Neuronal stem cell (in vitro differentiated cells): ENCODE measurements at regions not wholly inside any gene's neighbourhood (a gene's known extent, or its start where the extent isn't known, plus 50 kb on each side); places are given as distances from the start of the nearest gene placed in this dataset.

Source experiments
- DNase-seq: peaks from one replicate; pipeline ENCODE4 v3.0.0-alpha.2; 2013; ENCODE audit warnings: low spot score
- H2AFZ ChIP-seq: one replicate; pipeline ENCODE4 v1.6.1; 2013; ENCODE audit warnings: mild to moderate bottlenecking, low read length, inconsistent platforms
- H2AK5ac ChIP-seq: 2 replicates; pipeline ENCODE4 v1.6.1; 2013; ENCODE audit warnings: low read depth, mild to moderate bottlenecking, inconsistent platforms, low read length, moderate library complexity, mixed read lengths
- H2BK120ac ChIP-seq: 2 replicates; pipeline ENCODE4 v1.6.1; 2013; ENCODE audit warnings: low read depth, mild to moderate bottlenecking, inconsistent platforms, low read length, moderate library complexity, mixed read lengths
- H2BK12ac ChIP-seq: one replicate; pipeline ENCODE4 v1.6.1; 2013; ENCODE audit warnings: low read length, inconsistent platforms
- H2BK15ac ChIP-seq: 2 replicates; pipeline ENCODE4 v1.6.1; 2013; ENCODE audit warnings: mild to moderate bottlenecking, low read length, inconsistent platforms, mixed read lengths
- H2BK5ac ChIP-seq: one replicate; pipeline ENCODE4 v1.6.1; 2013; ENCODE audit warnings: inconsistent platforms, mild to moderate bottlenecking, low read length, moderate library complexity
- H3K14ac ChIP-seq: one replicate; pipeline ENCODE4 v1.6.1; 2013; ENCODE audit warnings: low read length, inconsistent platforms
- H3K18ac ChIP-seq: 2 replicates; pipeline ENCODE4 v1.6.1; 2013; ENCODE audit warnings: low read length, inconsistent platforms
- H3K23ac ChIP-seq: 2 replicates; pipeline ENCODE4 v1.6.1; 2013; ENCODE audit warnings: low read depth, mild to moderate bottlenecking, mixed read lengths, low read length, inconsistent platforms; ENCODE audit not compliant: poor library complexity
- H3K27ac ChIP-seq: replicated peaks from 3 replicates; pipeline ENCODE4 v1.5.1; 2013; ENCODE audit warnings: low read length, inconsistent platforms
- H3K27me3 ChIP-seq, 3 experiments: 2 replicates each; pipeline ENCODE4 v1.6.1; 2013; ENCODE audit warnings: low read length in 3 of 3, mild to moderate bottlenecking in 2 of 3, inconsistent platforms in 1 of 3, low read depth in 1 of 3, mixed read lengths in 1 of 3, moderate library complexity in 1 of 3; ENCODE audit not compliant: control insufficient read depth in 3 of 3, insufficient read depth in 3 of 3
- H3K36me3 ChIP-seq, 2 donors: replicated peaks in 1 of 2; 2 replicates each; pipeline ENCODE4 v1.6.1; 2013; ENCODE audit warnings: low read length in 2 of 2; ENCODE audit not compliant: control insufficient read depth in 2 of 2, insufficient read depth in 2 of 2
- H3K4ac ChIP-seq: 2 replicates; pipeline ENCODE4 v1.6.1; 2013; ENCODE audit warnings: inconsistent platforms, mild to moderate bottlenecking, low read length, moderate library complexity
- H3K4me1 ChIP-seq, 2 donors: 1 replicate in 1 of 2; 2 replicates in 1 of 2; pipeline ENCODE4 v1.6.1; 2013; ENCODE audit warnings: low read length in 2 of 2, low read depth in 1 of 2; ENCODE audit not compliant: control insufficient read depth in 2 of 2, insufficient read depth in 1 of 2
- H3K4me2 ChIP-seq: one replicate; pipeline ENCODE4 v1.6.1; 2013; ENCODE audit warnings: mild to moderate bottlenecking, low read length, inconsistent platforms; ENCODE audit not compliant: insufficient read depth, poor library complexity, severe bottlenecking
- H3K4me3 ChIP-seq, 2 donors: 2 replicates each; pipeline ENCODE4 v1.5.1; 2013; ENCODE audit warnings: low read length in 2 of 2, mild to moderate bottlenecking in 2 of 2, inconsistent platforms in 1 of 2, moderate library complexity in 1 of 2
- H3K79me1 ChIP-seq: one replicate; pipeline ENCODE4 v1.6.1; 2013; ENCODE audit warnings: low read depth, mild to moderate bottlenecking, inconsistent platforms, low read length, moderate library complexity
- H3K9ac ChIP-seq: one replicate; pipeline ENCODE4 v1.6.1; 2013; ENCODE audit warnings: mild to moderate bottlenecking, low read depth, low read length, inconsistent platforms; ENCODE audit not compliant: poor library complexity
- H3K9me3 ChIP-seq, 2 donors: replicated peaks in 1 of 2; 2 replicates each; pipeline versions ENCODE3 to v1.6.1; 2013; ENCODE audit warnings: low read length in 2 of 2, mild to moderate bottlenecking in 2 of 2, inconsistent platforms in 1 of 2, low read depth in 1 of 2, mixed read lengths in 1 of 2, moderate library complexity in 1 of 2; ENCODE audit not compliant: control insufficient read depth in 2 of 2, insufficient read depth in 1 of 2
- H4K8ac ChIP-seq: one replicate; pipeline ENCODE4 v1.6.1; 2013; ENCODE audit warnings: low read depth, mild to moderate bottlenecking, inconsistent platforms, low read length, moderate library complexity
- H4K91ac ChIP-seq: one replicate; pipeline ENCODE4 v1.6.1; 2013; ENCODE audit warnings: low read length, low read depth, mild to moderate bottlenecking, inconsistent platforms; ENCODE audit not compliant: poor library complexity
- WGBS, 2 donors: extraction: QIAGEN DNeasy Blood & Tissue Kit; methylation state at CpG; one replicate each; pipeline ENCODE4 v1.1.7; 2013; ENCODE audit warnings: missing lambda C conversion rate in 2 of 2, mixed read lengths in 1 of 2; ENCODE audit not compliant: insufficient read length in 2 of 2, insufficient replicate concordance in 1 of 2; ENCODE audit errors: extremely low coverage in 2 of 2; 5-methylcytosine and 5-hydroxymethylcytosine counted together

DNA sequence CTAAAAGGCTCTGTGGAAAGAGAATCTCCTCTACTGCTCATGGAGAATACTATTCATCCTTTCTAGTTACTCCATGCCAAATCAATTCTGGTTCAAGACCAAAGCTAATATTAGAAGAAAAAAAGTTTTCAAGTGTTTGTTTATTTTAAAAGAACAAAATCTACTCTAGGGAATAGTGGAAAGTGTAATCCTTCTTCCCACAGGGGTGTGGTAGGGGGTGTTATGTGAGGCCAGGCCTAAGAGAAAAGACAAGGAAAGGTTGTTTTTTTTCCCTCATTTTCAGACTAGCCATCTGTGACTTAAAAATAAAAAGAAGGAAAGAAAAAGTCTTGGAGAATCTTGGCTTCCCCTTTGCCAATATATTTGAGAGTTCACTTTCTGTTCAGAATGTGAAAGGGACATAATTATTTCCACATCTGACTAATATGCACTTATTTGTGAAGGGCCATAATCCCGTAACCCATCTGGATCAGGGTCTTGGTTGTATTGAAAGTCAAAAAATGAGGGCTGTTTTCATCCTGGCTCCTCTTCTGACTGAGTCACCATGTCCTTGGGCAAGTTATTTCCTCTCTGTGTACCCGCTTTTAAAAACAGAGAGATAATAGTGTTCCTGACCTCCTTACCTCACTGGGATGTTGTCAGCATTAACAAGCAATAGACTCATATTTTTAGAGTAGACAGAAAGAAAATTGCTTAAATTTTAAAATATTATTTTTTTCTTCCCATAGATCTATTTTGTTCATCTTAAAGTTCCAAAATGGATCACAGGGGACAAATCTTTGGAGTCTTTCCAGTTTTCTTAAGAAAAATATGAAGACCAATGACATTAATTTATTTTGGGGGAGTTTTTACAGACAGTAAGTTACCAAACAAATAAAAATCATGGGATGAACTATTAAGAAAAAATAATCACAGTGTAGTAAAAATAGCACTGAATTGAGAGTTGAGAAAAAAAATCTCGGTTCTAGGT is 233.7 kb downstream of the IBTK start:
- whole genome bisulfite sequencing, 2 donors, result no CpG with 5 or more reads among the region's 3 CpGs
- Histone ChIP-seq H3K14ac (no peak overlapping the region), H3K27ac (no peak overlapping the region), H3K27me3 (no peaks in the 10 kb centered on the region), H3K4ac (no peak overlapping the region), H2BK120ac (no peak overlapping the region), H3K9ac (no peak overlapping the region), H2BK15ac (no peak overlapping the region), H4K91ac (no peak overlapping the region), H3K4me3 (no peak overlapping the region), H2BK12ac (no peak overlapping the region), H4K8ac (no peak overlapping the region), H3K18ac (no peak overlapping the region), H2BK5ac (no peak overlapping the region), H3K23ac (no peak overlapping the region), H3K4me2 (no peak overlapping the region), H3K79me1 (no peaks in the 10 kb centered on the region), H3K36me3 (no peaks in the 10 kb centered on the region), H2AFZ (no peak overlapping the region), H2AK5ac (no peak overlapping the region), H3K4me1 (peaks cover 0 to 2% of the 10 kb centered on the region in 2 donors), H3K9me3 (peaks cover 0 to under 1% of the 10 kb centered on the region in 2 donors)
- no peak for DNase-seq

DNA sequence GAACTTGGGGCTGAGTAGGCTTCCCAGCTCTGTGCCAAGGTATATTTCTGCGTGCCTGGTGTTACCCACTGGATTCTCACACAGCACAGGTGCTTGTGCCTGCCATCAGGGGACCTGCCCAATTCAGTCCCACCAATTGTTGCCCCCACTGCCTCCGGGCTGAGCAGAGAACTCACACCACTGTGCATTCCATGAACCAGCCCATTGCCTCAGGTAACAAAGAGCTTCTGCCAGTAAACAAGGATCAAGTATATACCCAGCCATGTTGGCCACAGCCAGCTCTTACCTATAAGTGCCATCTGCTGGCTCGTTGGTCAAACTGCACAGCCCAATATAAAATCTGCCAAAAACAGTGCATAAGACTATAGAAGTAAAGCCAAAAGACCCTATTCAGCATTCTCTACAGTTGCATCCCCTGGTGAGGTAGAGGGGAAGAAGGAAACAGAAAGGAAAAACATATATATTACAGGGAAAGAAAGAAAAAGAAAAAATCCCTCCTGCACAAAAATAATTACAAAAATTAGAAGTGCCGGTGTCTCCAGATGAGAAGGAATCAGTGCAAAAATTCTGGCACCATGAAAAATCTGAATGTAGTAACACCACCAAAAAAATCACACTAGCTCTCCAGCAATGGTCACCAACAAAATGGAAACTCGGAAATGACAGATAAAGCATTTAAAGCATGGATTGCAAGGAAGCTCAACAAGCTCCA is 241.4 kb downstream of the IBTK start:
- Histone ChIP-seq H3K36me3 (no peaks in the 10 kb centered on the region), H2AFZ (no peak overlapping the region), H2BK12ac (no peak overlapping the region), H2BK120ac (no peak overlapping the region), H3K9me3 (peaks cover 0 to 15% of the 10 kb centered on the region in 2 donors), H2BK5ac (no peak overlapping the region), H3K23ac (no peak overlapping the region), H2AK5ac (no peak overlapping the region), H4K8ac (no peak overlapping the region), H3K14ac (no peak overlapping the region), H3K27ac (no peak overlapping the region), H3K18ac (no peak overlapping the region), H3K4me1 (no peaks in the 10 kb centered on the region), H3K79me1 (no peaks in the 10 kb centered on the region), H3K4me2 (no peak overlapping the region), H3K4me3 (no peak overlapping the region), H4K91ac (no peak overlapping the region), H2BK15ac (no peak overlapping the region), H3K4ac (no peak overlapping the region), H3K27me3 (no peaks in the 10 kb centered on the region), H3K9ac (no peak overlapping the region)
- no CpG with 5 or more reads among the region's 5 CpGs for WGBS, 2 donors
- DNase-seq, result no peak

DNA sequence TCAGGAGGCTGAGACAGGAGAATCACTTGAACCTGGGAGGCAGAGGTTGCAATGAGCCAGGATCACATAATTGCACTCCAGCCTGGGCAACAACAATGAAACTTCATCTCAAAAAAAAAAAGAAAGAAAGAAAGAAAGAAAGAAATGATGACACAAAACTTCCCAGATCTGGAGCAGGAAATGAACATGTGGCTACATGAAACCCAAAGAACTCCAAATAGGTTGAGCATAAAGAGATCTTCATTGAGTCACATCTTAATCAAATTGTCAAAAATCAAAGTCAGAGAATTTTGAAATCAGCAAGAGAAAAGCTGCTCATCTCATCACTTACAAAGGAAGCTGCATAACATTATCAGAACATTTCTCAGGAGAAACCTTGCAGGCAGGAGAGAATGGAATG is 247.0 kb downstream of the IBTK start:
- Histone ChIP-seq H3K14ac (no peak overlapping the region), H3K23ac (no peak overlapping the region), H4K91ac (no peak overlapping the region), H3K79me1 (no peaks in the 10 kb centered on the region), H4K8ac (no peak overlapping the region), H2AK5ac (no peak overlapping the region), H3K9ac (no peak overlapping the region), H2BK15ac (no peak overlapping the region), H3K4me1 (no peaks in the 10 kb centered on the region), H3K27me3 (no peaks in the 10 kb centered on the region), H3K18ac (no peak overlapping the region), H2BK5ac (no peak overlapping the region), H3K9me3 (peaks cover 0 to 3% of the 10 kb centered on the region in 2 donors), H3K36me3 (no peaks in the 10 kb centered on the region), H3K4ac (no peak overlapping the region), H2AFZ (no peak overlapping the region), H2BK120ac (no peak overlapping the region), H3K27ac (no peak overlapping the region), H3K4me3 (no peak overlapping the region), H3K4me2 (no peak overlapping the region), H2BK12ac (no peak overlapping the region)
- DNase-seq, result no peak

- no peak overlapping the region for H3K4me2 ChIP-seq
- no peaks in the 10 kb centered on the region for H3K27me3 ChIP-seq
- H2AK5ac ChIP-seq, result no peak overlapping the region
- H2BK12ac ChIP-seq, result no peak overlapping the region
- H3K23ac ChIP-seq, result no peak overlapping the region
- no peak overlapping the region for H3K18ac ChIP-seq
- H3K4me1 ChIP-seq, result no peaks in the 10 kb centered on the region
- H3K36me3 ChIP-seq, result no peaks in the 10 kb centered on the region
- H3K4me3 ChIP-seq, result no peak overlapping the region
- no peak overlapping the region for H3K4ac ChIP-seq
- H4K8ac ChIP-seq, result no peak overlapping the region
- H4K91ac ChIP-seq, result no peak overlapping the region
- no peak overlapping the region for H3K27ac ChIP-seq
- DNase-seq, result no peak
- no CpG with 5 or more reads among the region's 1 CpG for WGBS, 2 donors
- H2BK15ac ChIP-seq, result no peak overlapping the region
- no peak overlapping the region for H3K14ac ChIP-seq
- H2BK120ac ChIP-seq, result no peak overlapping the region
- no peak overlapping the region for H2BK5ac ChIP-seq
- H3K9me3 ChIP-seq, result no peaks in the 10 kb centered on the region
- H3K9ac ChIP-seq, result no peak overlapping the region
- H3K79me1 ChIP-seq, result no peaks in the 10 kb centered on the region
- no peak overlapping the region for H2AFZ ChIP-seq
Measured at GRCh38 chr6:81999826-82000225, 247.3 kb upstream of the TENT5A start.
